Trophoblast cell (in vitro differentiated cells and primary cell): ENCODE measurements at regions not wholly inside any gene's neighbourhood (a gene's known extent, or its start where the extent isn't known, plus 50 kb on each side); places are given as distances from the start of the nearest gene placed in this dataset.

Source experiments
- DNase-seq, 2 donors: peaks; one replicate each; pipeline ENCODE4 v3.0.0-alpha.2; 2016
- H2AFZ ChIP-seq: 2 replicates; pipeline ENCODE4 v1.6.1; 2013; ENCODE audit warnings: low read length, moderate library complexity, mild to moderate bottlenecking; ENCODE audit not compliant: insufficient read depth, poor library complexity
- H2AK5ac ChIP-seq: 2 replicates; pipeline ENCODE4 v1.6.1; 2013; ENCODE audit warnings: mild to moderate bottlenecking, low read length
- H2BK120ac ChIP-seq: 2 replicates; pipeline ENCODE4 v1.6.1; 2013; ENCODE audit warnings: low read length, mild to moderate bottlenecking, moderate library complexity; ENCODE audit not compliant: insufficient read depth, poor library complexity
- H2BK12ac ChIP-seq: 2 replicates; pipeline ENCODE4 v1.6.1; 2013; ENCODE audit warnings: mild to moderate bottlenecking, low read length, moderate library complexity
- H2BK5ac ChIP-seq: 2 replicates; pipeline ENCODE4 v1.6.1; 2013; ENCODE audit warnings: low read length, low read depth, moderate library complexity, mild to moderate bottlenecking; ENCODE audit not compliant: poor library complexity
- H3K14ac ChIP-seq: 2 replicates; pipeline ENCODE4 v1.6.1; 2013; ENCODE audit warnings: mild to moderate bottlenecking, low read length
- H3K18ac ChIP-seq: 2 replicates; pipeline ENCODE4 v1.6.1; 2013; ENCODE audit warnings: mild to moderate bottlenecking, low read length
- H3K23ac ChIP-seq: 2 replicates; pipeline ENCODE4 v1.6.1; 2013; ENCODE audit warnings: low read length
- H3K27ac ChIP-seq: 2 replicates; pipeline ENCODE4 v1.5.1; 2013; ENCODE audit warnings: low read depth, mild to moderate bottlenecking, inconsistent platforms, low read length, moderate library complexity
- H3K27me3 ChIP-seq: 2 replicates; pipeline ENCODE4 v1.6.1; 2013; ENCODE audit warnings: inconsistent platforms, mild to moderate bottlenecking, low read length, moderate library complexity; ENCODE audit not compliant: insufficient read depth
- H3K36me3 ChIP-seq, 2 experiments: 1 replicate in 1 of 2; 2 replicates in 1 of 2; pipeline ENCODE4 v1.6.1; 2013; ENCODE audit warnings: low read length in 2 of 2, mild to moderate bottlenecking in 2 of 2, moderate library complexity in 1 of 2; ENCODE audit not compliant: insufficient read depth in 2 of 2, control insufficient read depth in 1 of 2
- H3K4ac ChIP-seq: 2 replicates; pipeline ENCODE4 v1.6.1; 2013; ENCODE audit warnings: low read depth, mild to moderate bottlenecking, low read length, moderate library complexity
- H3K4me1 ChIP-seq, 2 experiments: 1 replicate in 1 of 2; 2 replicates in 1 of 2; pipeline ENCODE4 v1.6.1; 2013; ENCODE audit warnings: low read length in 2 of 2, mild to moderate bottlenecking in 2 of 2, moderate library complexity in 1 of 2; ENCODE audit not compliant: insufficient read depth in 2 of 2, control insufficient read depth in 1 of 2
- H3K4me2 ChIP-seq: 2 replicates; pipeline ENCODE4 v1.6.1; 2013; ENCODE audit warnings: inconsistent platforms, mild to moderate bottlenecking, low read length, moderate library complexity
- H3K4me3 ChIP-seq: 2 replicates; pipeline ENCODE4 v1.5.1; 2013; ENCODE audit warnings: mild to moderate bottlenecking, low read depth, low read length, inconsistent platforms
- H3K79me1 ChIP-seq: one replicate; pipeline ENCODE4 v1.6.1; 2013; ENCODE audit warnings: low read length
- H3K79me2 ChIP-seq: 2 replicates; pipeline ENCODE4 v1.6.1; 2013; ENCODE audit warnings: low read length, mild to moderate bottlenecking; ENCODE audit not compliant: control insufficient read depth, insufficient read depth, poor library complexity
- H3K9ac ChIP-seq: 2 replicates; pipeline ENCODE4 v1.6.1; 2013; ENCODE audit warnings: mild to moderate bottlenecking, low read length
- H3K9me3 ChIP-seq: 2 replicates; pipeline ENCODE4 v1.6.1; 2013; ENCODE audit warnings: low read depth, mild to moderate bottlenecking, control low read depth, inconsistent platforms, low read length; ENCODE audit not compliant: insufficient read depth
- H4K12ac ChIP-seq: 2 replicates; pipeline ENCODE4 v1.6.1; 2013; ENCODE audit warnings: low read depth, mild to moderate bottlenecking, low read length, moderate library complexity
- H4K8ac ChIP-seq: 2 replicates; pipeline ENCODE4 v1.6.1; 2013; ENCODE audit warnings: low read depth, mild to moderate bottlenecking, low read length, moderate library complexity
- H4K91ac ChIP-seq: one replicate; pipeline ENCODE4 v1.6.1; 2013; ENCODE audit warnings: low read depth, mild to moderate bottlenecking, low read length, moderate library complexity
- WGBS: extraction: QIAGEN DNeasy Blood & Tissue Kit; methylation state at CpG from one replicate; pipeline ENCODE4 v1.1.7; 2013; ENCODE audit warnings: missing lambda C conversion rate; ENCODE audit not compliant: insufficient read length, insufficient coverage; ENCODE audit errors: extremely low coverage; 5-methylcytosine and 5-hydroxymethylcytosine counted together

- no peak overlapping the region for H2AFZ ChIP-seq
- no peak overlapping the region for H4K91ac ChIP-seq
- H3K36me3 ChIP-seq = no peaks in the 10 kb centered on the region
- no peaks in the 10 kb centered on the region for H3K79me1 ChIP-seq
- H3K23ac ChIP-seq = no peak overlapping the region
- H3K14ac ChIP-seq = no peak overlapping the region
- H3K4me2 ChIP-seq = no peak overlapping the region
- H2BK120ac ChIP-seq = no peak overlapping the region
- no peak overlapping the region for H3K9ac ChIP-seq
- no CpG with 5 or more reads among the region's 3 CpGs for WGBS
- H3K79me2 ChIP-seq = no peaks in the 10 kb centered on the region
- H4K12ac ChIP-seq = no peak overlapping the region
- no peak for DNase-seq
- H3K27me3 ChIP-seq = no peaks in the 10 kb centered on the region
- no peaks in the 10 kb centered on the region for H3K9me3 ChIP-seq
- no peak overlapping the region for H3K4me3 ChIP-seq
- no peak overlapping the region for H3K4ac ChIP-seq
- no peak overlapping the region for H2AK5ac ChIP-seq
- H3K4me1 ChIP-seq = no peaks in the 10 kb centered on the region
- no peak overlapping the region for H2BK5ac ChIP-seq
- H3K27ac ChIP-seq = no peak overlapping the region
- H2BK12ac ChIP-seq = no peak overlapping the region
- no peak overlapping the region for H4K8ac ChIP-seq
- no peak overlapping the region for H3K18ac ChIP-seq
Measured at GRCh38 chr2:83394134-83394904, 1064.8 kb downstream of the SUCLG1 start.

DNA sequence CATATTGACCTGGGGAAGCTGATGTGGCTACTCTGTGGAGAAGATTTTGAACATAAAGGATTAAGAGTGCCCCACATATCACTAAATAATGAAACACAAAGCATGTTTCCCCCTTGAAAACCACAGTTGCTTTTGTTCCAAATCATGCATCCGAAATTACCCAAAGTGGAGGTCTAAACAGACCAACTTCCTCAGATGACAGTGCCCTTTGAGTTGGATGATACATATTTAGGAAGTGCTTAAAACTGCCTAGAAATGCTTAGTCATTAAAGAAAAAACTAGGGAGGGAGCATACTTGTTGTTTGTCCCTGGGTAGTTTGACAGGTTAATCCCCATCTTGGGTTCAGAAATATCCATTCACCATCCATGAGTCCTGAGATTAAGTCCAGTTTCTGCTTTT lies 1070.3 kb downstream of the SUCLG1 start:
- no peak for DNase-seq
- no peak overlapping the region for H3K4ac ChIP-seq
- WGBS = no CpG with 5 or more reads among the region's 1 CpG
- no peaks in the 10 kb centered on the region for H3K36me3 ChIP-seq
- H2AK5ac ChIP-seq = no peak overlapping the region
- no peak overlapping the region for H3K14ac ChIP-seq
- no peak overlapping the region for H4K8ac ChIP-seq
- no peaks in the 10 kb centered on the region for H3K9me3 ChIP-seq
- no peak overlapping the region for H2BK5ac ChIP-seq
- H3K79me1 ChIP-seq = no peaks in the 10 kb centered on the region
- no peak overlapping the region for H3K4me2 ChIP-seq
- no peak overlapping the region for H3K23ac ChIP-seq
- no peak overlapping the region for H3K18ac ChIP-seq
- H2BK12ac ChIP-seq = no peak overlapping the region
- no peak overlapping the region for H4K91ac ChIP-seq
- H3K9ac ChIP-seq = no peak overlapping the region
- H3K27me3 ChIP-seq = no peaks in the 10 kb centered on the region
- H3K4me3 ChIP-seq = no peak overlapping the region
- H4K12ac ChIP-seq = no peak overlapping the region
- no peaks in the 10 kb centered on the region for H3K4me1 ChIP-seq
- H3K79me2 ChIP-seq = no peaks in the 10 kb centered on the region
- H2BK120ac ChIP-seq = no peak overlapping the region
- no peak overlapping the region for H3K27ac ChIP-seq
- H2AFZ ChIP-seq = no peak overlapping the region

GRCh38 chr2:83386549-83386948 lies 1072.5 kb downstream of the SUCLG1 start:
- Histone ChIP-seq H3K27ac (no peak overlapping the region), H3K18ac (no peak overlapping the region), H2BK5ac (no peak overlapping the region), H3K9ac (no peak overlapping the region), H3K4me3 (no peak overlapping the region), H2BK120ac (no peak overlapping the region), H4K91ac (no peak overlapping the region), H3K79me1 (no peaks in the 10 kb centered on the region), H4K8ac (no peak overlapping the region), H2AK5ac (no peak overlapping the region), H3K4me1 (no peaks in the 10 kb centered on the region), H3K23ac (no peak overlapping the region), H3K4ac (no peak overlapping the region), H2BK12ac (no peak overlapping the region), H3K36me3 (no peaks in the 10 kb centered on the region), H2AFZ (no peak overlapping the region), H3K79me2 (no peaks in the 10 kb centered on the region), H3K9me3 (no peaks in the 10 kb centered on the region), H3K27me3 (no peaks in the 10 kb centered on the region), H3K4me2 (no peak overlapping the region), H4K12ac (no peak overlapping the region), H3K14ac (no peak overlapping the region)
- DNase-seq = peak in 1 of 2 donors; percentile 16
- no CpG with 5 or more reads among the region's 1 CpG for WGBS

DNA sequence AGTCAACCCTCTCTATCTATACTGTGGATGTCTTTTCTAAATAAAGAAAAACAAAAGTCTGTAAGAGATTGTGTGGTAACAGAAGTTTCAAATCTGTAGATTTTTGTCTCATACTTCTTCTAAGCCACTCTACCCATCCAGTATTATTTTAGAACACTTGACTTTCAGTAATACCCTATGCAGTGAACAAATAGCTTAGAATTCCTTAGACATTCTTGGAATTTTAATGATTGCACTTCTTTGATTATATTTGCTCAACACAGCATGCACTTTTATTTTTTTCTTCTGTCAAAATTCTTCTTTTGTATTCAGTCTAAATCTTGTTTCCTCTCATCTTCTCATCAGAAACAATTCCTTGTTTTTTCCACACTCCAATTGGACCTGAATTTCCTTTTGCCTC lies 1080.2 kb downstream of the SUCLG1 start:
- no peak overlapping the region for H2BK12ac ChIP-seq
- H2BK120ac ChIP-seq = no peak overlapping the region
- H3K4me2 ChIP-seq = no peak overlapping the region
- no peak overlapping the region for H2BK5ac ChIP-seq
- H3K79me2 ChIP-seq = no peaks in the 10 kb centered on the region
- no peak overlapping the region for H2AK5ac ChIP-seq
- H3K9me3 ChIP-seq = peaks cover 4% of the 10 kb centered on the region
- no peak overlapping the region for H4K8ac ChIP-seq
- H3K23ac ChIP-seq = no peak overlapping the region
- no peak overlapping the region for H4K91ac ChIP-seq
- H3K27ac ChIP-seq = no peak overlapping the region
- H3K18ac ChIP-seq = no peak overlapping the region
- H2AFZ ChIP-seq = no peak overlapping the region
- H3K14ac ChIP-seq = no peak overlapping the region
- H3K4me3 ChIP-seq = no peak overlapping the region
- no peaks in the 10 kb centered on the region for H3K79me1 ChIP-seq
- no peak for DNase-seq
- no peak overlapping the region for H3K9ac ChIP-seq
- no peaks in the 10 kb centered on the region for H3K27me3 ChIP-seq
- H3K36me3 ChIP-seq = no peaks in the 10 kb centered on the region
- no peak overlapping the region for H3K4ac ChIP-seq
- no peak overlapping the region for H4K12ac ChIP-seq
- no peaks in the 10 kb centered on the region for H3K4me1 ChIP-seq
